ENCODE measurements at regions not wholly inside any gene's neighbourhood (a gene's known extent, or its start where the extent isn't known, plus 50 kb on each side); places are given as distances from the start of the nearest gene placed in this dataset.

GRCh38 chr1:220336391-220337031 lies 64.3 kb upstream of the RAB3GAP2 start:
- no peak overlapping the region for H3K4me3 ChIP-seq (replicated peaks; ENCODE audit: low read depth, low read length)
- no peak for TF ChIP-seq CTCF (IDR thresholded peaks at IDR 0.05; ENCODE audit: low read length, missing control alignments)
- DNase-seq (ENCODE audit: low read depth), result no peak

DNA sequence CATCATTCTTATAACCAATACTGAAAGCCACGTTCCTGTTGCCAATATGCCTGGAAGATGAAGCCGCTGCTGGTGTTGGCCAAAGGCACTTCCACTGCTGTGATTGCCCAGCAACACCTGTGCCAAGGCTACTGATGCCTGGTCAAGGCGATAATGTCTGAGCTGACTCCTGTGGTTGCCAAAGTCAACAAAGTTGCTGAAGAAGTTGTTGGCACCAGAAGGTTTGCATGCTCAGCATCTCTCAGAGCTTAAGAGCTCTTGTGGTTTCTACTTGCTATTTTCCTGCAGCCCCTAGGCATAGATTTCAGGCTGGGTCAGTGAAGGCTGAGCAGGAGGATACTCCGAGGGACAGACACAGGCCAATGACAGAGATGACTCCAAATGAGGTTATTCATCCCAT lies 63.4 kb upstream of the RAB3GAP2 start:
- no peak overlapping the region for H3K4me3 ChIP-seq (replicated peaks; ENCODE audit: low read depth, low read length)
- TF ChIP-seq CTCF (IDR thresholded peaks at IDR 0.05; ENCODE audit: low read length, missing control alignments), result no peak
- no peak for DNase-seq (ENCODE audit: low read depth)

DNA sequence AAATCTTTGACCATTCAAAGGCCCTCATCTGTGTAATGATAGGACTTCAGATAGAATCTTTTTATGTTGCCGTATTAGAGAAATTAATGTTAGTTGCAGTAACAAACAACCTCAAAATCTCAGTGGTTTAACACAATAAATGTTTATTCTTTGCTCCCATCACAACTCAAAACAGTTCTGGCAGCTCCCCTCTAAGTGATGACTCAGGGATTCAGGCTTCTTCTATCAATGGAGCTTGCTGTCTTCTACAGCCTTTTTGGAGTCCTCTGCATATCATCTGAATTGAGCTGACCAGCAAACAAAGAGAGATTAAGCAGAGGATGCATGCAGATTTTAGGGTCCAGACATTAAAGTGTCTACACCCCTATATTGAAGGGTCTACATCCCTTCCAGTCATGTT lies 59.1 kb upstream of the RAB3GAP2 start:
- no peak overlapping the region for H3K4me3 ChIP-seq (replicated peaks; ENCODE audit: low read depth, low read length)
- DNase-seq (ENCODE audit: low read depth), result no peak
- TF ChIP-seq CTCF (IDR thresholded peaks at IDR 0.05; ENCODE audit: low read length, missing control alignments), result no peak

DNA sequence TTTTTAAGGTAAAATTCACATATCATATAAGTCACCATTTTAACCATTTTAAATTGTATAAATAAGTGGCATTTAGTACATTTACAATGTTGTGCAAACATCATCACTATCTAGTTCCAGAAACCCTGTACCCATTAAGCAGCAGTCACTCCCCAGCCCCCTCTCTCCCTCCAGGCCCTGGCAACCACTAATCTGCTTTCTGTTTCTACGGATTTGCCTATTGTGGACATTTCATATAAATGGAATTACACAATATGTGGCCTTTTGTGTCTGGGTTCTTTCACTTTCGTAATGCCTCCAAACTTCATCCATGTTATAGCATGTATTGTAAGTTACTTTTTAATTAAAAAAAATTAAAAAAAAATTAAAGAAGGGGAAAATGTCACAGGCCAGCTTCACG lies 58.0 kb upstream of the RAB3GAP2 start:
- H3K4me3 ChIP-seq (replicated peaks; ENCODE audit: low read depth, low read length), result no peak overlapping the region
- peak; percentile 55 for DNase-seq (ENCODE audit: low read depth)
- no peak for TF ChIP-seq CTCF (IDR thresholded peaks at IDR 0.05; ENCODE audit: low read length, missing control alignments)

- no peak for TF ChIP-seq CTCF (IDR thresholded peaks at IDR 0.05; ENCODE audit: low read length, missing control alignments)
- no peak for DNase-seq (ENCODE audit: low read depth)
- no peak overlapping the region for H3K4me3 ChIP-seq (replicated peaks; ENCODE audit: low read depth, low read length)
Observed at GRCh38 chr1:220327106-220327505, 54.9 kb upstream of the RAB3GAP2 start.

DNA sequence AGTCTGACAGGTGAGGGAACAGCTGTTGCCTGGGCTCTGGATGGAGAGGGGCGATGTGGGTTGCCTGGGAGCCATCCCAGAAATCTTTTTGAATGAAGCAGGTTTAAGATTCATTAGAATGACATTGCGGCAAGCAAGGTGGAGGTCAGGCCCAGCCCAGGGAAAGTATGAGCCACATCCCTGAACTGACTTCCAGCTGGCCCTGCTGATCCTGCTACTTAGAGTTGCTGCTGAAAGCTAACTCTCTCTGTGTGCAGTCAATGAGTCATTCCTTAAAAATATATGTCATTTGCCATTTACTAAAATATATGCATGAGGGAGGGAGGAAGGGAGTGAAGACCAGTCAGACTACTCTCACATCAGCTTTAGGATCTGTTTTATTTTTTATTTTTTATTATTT lies 54.3 kb upstream of the RAB3GAP2 start:
- TF ChIP-seq CTCF (IDR thresholded peaks at IDR 0.05; ENCODE audit: low read length, missing control alignments), result no peak
- H3K4me3 ChIP-seq (replicated peaks; ENCODE audit: low read depth, low read length), result no peak overlapping the region
- DNase-seq (ENCODE audit: low read depth), result no peak

DNA sequence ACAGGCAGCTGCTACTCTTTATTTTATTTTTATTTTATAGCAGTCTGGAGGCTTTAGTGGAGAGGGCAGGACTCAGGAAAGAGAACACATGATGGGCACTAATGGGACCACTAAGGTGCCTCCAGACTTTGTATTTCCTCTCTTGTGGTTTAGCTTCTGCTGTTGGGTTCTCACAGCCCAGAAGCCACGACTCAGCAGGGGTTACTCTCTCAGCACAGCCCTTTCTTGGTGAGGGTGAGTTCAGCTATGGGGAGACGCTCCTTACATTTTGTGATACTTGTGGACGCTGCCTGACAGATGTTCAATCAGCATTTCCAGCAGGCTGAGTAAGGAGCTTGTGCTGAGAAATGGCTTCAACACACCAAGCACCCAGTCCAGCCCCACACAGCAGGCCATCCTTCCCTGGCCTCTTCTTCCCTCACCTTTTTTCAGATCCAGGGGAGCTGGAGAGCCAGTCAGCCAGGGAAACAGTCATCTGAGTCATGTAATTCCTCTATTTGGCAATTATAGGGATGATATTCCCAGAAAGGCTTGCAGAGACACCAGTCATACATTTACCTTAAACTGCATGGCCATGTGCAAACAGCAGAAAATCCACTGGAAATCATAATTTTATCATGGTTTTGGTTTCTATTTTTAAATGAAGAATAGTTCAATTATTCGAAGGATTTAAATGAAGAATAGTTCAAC lies 53.2 kb upstream of the RAB3GAP2 start:
- no peak for TF ChIP-seq CTCF (IDR thresholded peaks at IDR 0.05; ENCODE audit: low read length, missing control alignments)
- H3K4me3 ChIP-seq (replicated peaks; ENCODE audit: low read depth, low read length), result no peak overlapping the region
- no peak for DNase-seq (ENCODE audit: low read depth)
